HG02678 (cell line): ENCODE measurements at regions not wholly inside any gene's neighbourhood (a gene's known extent, or its start where the extent isn't known, plus 50 kb on each side); places are given as distances from the start of the nearest gene placed in this dataset.

Experiments used
- ATAC-seq: cut with Tn5 transposase; IDR thresholded peaks from one replicate; pipeline ENCODE4 v1.9.1; 2021; ENCODE audit warnings: mild to moderate bottlenecking, moderate library complexity; ENCODE audit not compliant: unreplicated experiment

- no peak for ATAC-seq
These were observed 79.1 kb downstream of the ZNF365 start for GRCh38 chr10:62453274-62453673.

GRCh38 chr10:62454687-62455397 lies 80.7 kb downstream of the ZNF365 start:
- no peak for ATAC-seq

DNA sequence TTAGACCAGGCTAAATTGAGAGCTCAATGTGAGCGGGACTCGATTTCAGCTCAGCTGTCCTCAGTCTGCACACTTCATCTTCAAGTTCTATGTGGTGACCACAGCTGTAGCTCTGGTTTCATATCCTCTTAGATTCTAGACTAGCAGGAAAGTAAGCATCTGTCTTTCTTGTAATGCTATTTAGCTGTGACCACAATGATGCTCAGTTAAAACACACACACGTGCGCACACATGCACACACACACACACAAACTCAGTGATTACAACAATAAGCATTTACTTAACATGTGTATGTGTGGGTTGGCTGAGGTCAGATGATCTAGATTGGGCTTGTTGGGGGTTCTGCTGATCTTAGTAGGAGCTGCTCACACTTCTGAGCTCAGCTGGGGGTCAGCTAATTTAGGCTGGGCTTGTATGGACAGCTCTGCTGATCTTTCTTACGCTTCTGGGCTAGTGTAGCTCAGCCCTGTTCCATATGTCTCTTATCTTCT lies 82.5 kb downstream of the ZNF365 start:
- peak; percentile 97 for ATAC-seq

GRCh38 chr10:62457196-62457595 lies 83.0 kb downstream of the ZNF365 start:
- no peak for ATAC-seq

DNA sequence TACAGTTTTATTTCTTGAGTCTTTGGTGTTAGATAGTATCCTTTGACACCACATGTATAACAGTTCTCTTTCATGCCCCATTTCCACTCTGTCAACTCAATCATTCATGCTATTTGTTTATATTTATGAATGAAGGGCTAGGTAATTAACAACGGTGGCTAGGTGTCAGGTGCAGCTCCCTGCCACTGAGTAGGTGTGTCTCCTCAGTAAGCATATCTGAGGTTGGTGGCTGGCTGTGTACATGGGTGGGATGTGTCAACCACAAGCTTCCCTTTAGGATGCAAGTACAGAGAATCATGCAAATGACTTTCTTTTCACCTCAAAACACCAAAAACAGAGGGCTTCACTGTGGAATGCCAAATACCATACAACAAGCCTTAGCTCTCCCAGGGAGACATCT lies 83.4 kb downstream of the ZNF365 start:
- peak; percentile 22 for ATAC-seq

- no peak for ATAC-seq
These were observed 84.9 kb downstream of the ZNF365 start for GRCh38 chr10:62459072-62459471.

DNA sequence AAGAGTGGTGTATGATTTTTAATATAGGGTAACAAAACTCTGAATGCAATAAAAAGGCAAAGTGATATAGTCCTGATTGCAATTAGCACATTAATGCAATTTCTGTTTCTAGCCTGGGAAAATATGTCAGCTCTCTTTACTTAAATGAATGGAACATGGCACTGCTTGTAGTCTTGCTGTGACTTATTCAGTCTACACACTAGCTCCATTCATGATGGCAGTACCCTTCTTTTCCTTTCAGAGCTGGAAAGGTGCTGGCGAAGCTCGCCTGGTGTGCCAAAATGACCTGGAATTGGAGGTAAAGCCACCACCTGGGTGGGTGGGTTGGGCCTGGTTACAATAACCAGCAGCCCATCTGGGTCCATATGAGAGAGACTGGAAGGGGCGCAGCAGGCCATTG lies 85.3 kb downstream of the ZNF365 start:
- ATAC-seq, result no peak

- peak; percentile 40 for ATAC-seq
These were observed 86.2 kb downstream of the ZNF365 start for GRCh38 chr10:62460393-62460792.

DNA sequence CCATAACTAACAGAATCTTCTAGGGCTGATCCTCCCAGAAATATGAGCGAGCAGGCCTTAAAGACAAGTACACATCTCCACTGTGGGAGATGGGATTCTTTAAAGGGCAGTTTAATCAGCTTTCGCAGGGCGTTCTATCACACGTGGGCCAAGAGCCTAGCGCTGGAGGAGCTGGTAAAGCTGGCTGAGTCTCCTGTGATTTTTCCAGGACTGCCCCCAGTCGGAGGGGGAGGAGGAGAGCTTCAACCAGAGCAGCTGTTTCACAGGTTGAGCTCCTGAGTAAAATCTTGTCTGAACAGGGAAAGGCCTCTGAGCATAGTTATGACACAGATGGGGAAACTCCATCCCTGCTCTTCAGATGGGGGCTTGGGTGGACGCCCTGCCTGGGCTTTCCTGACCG lies 87.0 kb downstream of the ZNF365 start:
- ATAC-seq, result no peak

GRCh38 chr10:62462461-62462860 lies 88.3 kb downstream of the ZNF365 start:
- ATAC-seq, result no peak

DNA sequence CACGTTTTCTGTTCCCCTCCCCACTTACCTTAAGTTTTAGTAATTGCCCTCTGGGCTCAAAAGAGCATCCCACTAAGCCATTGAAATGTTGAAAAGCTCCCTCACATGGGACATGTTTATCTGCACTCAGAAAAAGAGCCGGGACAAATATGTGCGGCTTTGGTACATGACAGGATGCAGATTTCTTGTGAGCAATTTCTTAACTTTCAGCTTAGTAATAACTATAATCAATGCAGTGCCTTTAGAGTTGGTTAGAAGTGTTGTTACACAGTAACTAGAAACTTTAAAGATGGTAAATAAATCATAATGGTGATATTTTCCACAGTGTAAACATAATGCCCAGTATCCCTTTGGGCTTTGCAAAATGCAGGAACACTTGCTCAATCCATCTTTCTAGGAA lies 89.2 kb downstream of the ZNF365 start:
- no peak for ATAC-seq

GRCh38 chr10:62464308-62464707 lies 90.1 kb downstream of the ZNF365 start:
- ATAC-seq, result no peak

DNA sequence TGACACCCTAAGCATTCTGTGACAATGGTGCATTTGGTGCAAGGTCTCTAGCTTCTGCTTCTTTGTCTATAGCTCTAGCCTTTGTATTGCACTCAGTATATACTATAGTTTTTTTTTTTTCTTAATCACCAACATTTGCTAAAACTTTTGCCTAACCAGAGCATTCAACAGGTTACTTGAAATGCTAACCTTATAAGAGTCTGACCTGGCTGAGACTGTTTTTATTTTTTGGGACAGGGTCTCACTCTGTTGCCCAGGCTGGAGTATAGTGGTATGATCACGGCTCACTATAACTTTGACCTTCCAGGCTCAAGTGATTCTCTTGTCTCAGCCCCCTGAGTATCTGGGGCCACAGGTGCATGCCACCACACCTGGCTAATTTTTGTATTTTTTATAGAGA lies 92.4 kb downstream of the ZNF365 start:
- ATAC-seq, result no peak

GRCh38 chr10:62467527-62467926 lies 93.4 kb downstream of the ZNF365 start:
- no peak for ATAC-seq

DNA sequence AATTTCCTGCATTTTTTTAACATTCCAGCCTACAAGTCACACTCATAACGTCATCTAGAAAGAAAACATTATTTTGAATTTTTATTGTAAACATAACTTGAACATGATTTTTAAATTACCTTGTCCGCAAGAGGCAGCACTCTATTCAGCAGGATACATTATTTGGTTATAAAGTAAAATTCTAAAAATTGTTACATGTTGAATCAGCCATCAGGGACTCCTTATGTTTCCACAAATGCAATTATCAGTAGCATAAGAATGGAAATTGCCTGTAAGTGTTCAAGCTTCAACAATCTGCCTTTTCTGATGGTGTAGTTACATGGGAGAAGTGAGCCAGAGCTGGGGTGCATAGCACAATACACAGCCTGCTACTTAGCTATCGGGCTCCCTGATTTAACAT lies 97.5 kb downstream of the ZNF365 start:
- ATAC-seq, result no peak

DNA sequence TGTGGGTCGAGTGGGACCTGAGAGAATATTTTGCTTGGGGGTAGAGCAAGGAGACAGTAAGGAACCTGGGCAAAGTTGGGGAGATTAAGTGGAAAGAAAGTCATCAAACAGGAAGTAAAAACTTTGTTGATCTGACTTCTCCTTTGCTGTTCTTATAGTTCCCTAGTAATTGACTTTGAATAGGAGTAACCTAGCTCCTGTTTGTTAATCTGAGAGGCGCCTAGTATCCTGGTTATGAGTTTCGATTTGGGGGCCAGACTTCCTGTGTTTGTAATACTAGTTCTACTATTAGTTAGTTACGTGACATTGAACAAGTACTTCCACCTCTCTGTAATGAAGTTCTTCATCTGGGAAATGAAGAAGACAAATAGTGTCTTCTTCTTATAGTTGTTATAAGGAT lies 99.1 kb downstream of the ZNF365 start:
- no peak for ATAC-seq

DNA sequence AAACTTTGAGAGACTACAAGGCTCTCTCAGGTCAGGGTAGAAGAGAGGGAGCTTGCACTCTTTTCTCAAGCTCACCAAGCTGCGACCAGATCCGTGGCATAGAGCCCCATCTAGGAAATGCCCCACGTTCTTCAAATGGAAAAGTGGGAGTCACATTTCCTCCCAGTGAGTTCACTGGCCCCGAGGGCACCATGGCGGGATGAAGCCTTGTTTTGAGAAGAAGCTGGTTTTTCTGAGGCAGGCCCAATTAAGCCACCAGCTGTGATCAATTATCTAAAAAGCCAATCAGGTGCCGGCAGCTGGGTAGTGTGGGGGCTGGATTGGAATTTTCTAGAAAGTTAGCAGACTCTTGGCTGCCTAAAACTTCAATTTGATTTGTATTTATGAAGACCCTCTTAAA lies 101.4 kb downstream of the ZNF365 start:
- no peak for ATAC-seq

DNA sequence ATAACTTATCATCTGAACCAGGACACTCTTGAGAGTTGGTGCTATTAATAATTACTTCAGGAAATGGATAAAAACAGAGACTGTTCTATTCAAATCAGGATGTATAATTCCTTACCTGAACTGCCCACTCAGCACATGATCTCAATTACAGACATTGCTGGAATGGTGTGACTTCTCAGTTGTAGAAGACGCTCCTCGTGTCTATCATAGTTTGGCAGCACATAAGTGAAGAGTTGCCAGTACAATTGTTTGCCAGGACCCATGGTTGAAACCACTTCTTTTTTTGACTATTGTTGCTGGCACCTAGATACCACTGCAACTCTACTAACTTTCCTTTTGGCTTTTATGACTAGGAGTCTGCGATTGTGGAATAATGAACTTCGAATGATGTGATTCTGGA lies 105.4 kb downstream of the ZNF365 start:
- no peak for ATAC-seq

DNA sequence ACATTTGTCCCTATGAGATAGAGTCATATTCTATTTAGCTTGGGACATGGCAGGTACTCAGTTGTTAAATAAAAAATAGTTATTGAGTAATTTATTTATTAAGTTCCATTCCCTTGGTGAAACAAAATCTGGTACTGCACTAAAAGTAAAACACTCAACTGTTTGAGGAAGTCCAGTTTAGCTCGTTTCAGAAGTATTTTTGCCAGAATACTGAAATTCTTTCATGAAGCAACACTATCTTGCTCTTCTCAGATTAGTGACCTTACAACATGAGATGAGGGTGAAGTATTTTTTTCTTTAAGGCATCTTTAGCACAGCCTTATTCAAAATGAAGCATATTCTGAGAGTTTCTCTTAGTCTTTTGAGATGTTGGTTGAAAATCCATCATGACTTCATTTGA lies 106.0 kb downstream of the ZNF365 start:
- no peak for ATAC-seq

- no peak for ATAC-seq
These were observed 108.4 kb downstream of the ZNF365 start for GRCh38 chr10:62482581-62482980.

DNA sequence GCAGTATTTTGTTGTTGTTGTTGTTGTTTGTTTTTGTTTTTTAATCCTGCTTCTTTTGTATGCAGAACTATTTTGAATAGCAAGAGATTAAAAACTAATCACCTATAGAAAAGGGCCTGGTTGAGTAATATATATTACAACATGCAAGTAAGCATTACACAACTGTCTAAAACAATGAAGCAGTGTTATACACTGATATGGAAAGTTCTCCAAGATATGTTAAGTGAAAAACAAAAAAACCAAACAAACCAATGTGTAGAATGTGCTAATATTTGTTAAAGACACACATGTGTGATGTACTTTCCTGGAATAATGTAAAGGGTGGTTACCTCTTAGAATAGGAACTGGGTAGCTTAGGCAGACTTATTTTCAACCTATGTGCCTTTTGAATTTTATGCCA lies 117.4 kb downstream of the ZNF365 start:
- no peak for ATAC-seq

- ATAC-seq, result no peak
These were observed 118.1 kb downstream of the ZNF365 start for GRCh38 chr10:62492012-62492869.
